ENCODE measurements at regions not wholly inside any gene's neighbourhood (a gene's known extent, or its start where the extent isn't known, plus 50 kb on each side); places are given as distances from the start of the nearest gene placed in this dataset.

DNA sequence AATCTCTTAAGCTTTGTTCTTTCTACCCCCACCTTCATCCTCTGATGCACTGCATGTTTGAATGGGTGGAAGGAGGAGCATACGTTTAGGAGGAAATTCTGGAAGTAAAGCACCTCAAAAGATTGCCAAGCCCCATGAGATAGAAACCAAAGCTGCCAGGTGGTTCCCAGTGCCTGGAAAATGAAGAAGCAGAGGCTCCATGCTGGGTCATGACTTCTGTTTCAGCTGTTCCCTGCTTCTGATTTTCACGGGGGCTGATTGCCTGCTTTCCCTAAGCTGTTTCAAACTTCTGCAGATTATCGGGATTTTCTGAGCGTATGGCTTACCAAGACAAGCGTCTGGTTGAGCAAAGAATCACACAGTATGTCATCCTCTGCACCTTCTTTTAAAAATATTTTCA is 87.5 kb upstream of the SYNDIG1 start:
- TF ChIP-seq POLR2AphosphoS5 (IDR thresholded peaks at IDR 0.05) = no peak
- TF ChIP-seq, protein P1, sequence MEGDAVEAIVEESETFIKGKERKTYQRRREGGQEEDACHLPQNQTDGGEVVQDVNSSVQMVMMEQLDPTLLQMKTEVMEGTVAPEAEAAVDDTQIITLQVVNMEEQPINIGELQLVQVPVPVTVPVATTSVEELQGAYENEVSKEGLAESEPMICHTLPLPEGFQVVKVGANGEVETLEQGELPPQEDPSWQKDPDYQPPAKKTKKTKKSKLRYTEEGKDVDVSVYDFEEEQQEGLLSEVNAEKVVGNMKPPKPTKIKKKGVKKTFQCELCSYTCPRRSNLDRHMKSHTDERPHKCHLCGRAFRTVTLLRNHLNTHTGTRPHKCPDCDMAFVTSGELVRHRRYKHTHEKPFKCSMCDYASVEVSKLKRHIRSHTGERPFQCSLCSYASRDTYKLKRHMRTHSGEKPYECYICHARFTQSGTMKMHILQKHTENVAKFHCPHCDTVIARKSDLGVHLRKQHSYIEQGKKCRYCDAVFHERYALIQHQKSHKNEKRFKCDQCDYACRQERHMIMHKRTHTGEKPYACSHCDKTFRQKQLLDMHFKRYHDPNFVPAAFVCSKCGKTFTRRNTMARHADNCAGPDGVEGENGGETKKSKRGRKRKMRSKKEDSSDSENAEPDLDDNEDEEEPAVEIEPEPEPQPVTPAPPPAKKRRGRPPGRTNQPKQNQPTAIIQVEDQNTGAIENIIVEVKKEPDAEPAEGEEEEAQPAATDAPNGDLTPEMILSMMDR (IDR thresholded peaks at IDR 0.05) = no peak
- TF ChIP-seq POLR2A (IDR thresholded peaks at IDR 0.05) = no peak

Data from prostate gland (tissue), 2 donors.